ENCODE measurements at regions not wholly inside any gene's neighbourhood (a gene's known extent, or its start where the extent isn't known, plus 50 kb on each side); places are given as distances from the start of the nearest gene placed in this dataset.

DNA sequence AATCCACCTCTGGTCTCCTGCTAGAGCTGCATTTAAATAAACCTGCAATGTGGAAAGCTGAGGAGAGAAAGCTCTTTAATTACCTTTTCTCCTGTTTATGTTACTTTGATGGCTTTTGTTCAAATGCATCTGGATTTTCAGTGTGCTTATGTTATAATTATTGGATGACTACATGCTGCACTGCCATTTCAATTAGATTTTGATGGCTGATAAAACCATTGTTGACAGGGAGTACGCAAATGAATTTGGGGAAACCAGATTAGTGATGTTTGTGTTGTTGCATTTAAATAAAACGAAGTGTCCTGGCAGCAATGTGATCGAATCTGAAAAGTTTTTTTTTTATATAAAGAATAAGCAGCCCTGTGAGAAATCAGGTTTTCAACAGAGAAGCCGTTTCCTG is 799.8 kb downstream of the DIAPH3 start:
- H3K36me3 Mint-ChIP-seq: no peaks in the 10 kb centered on the region
- H3K27me3 Mint-ChIP-seq: peaks cover 0 to 6% (median 0%) of the 10 kb centered on the region in 3 donors
- no peaks in the 10 kb centered on the region for H3K4me1 Mint-ChIP-seq
- DNase-seq (no peak), ATAC-seq (ENCODE audit: low read depth in 2 of 2) (no peak)
- H3K4me3 Mint-ChIP-seq: no peak overlapping the region
- H3K27ac Mint-ChIP-seq: no peak overlapping the region
- H3K9me3 Mint-ChIP-seq: peaks cover 0 to 4% (median 0%) of the 10 kb centered on the region in 7 donors

DNA sequence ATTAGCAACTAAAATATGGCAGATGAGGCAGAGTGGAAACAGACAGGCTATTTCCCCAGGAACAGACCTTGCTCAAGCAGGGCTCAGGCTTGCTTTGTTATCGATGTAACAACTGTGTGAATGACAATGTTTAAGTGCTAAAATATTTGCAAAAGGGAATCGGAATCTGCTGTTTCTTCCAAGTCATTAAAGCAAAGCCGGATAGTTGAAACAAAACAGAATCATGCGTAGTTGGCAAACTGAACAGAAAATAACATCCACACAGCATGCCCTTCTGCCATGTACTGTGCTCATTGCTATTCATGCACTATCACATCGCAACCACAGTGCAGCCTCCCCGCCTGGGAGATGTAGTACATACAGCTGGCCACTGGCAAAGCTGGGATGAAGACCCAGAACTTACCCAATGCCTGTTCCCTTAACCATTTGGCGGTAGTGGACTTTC is 799.1 kb downstream of the DIAPH3 start:
- H3K4me1 Mint-ChIP-seq: no peaks in the 10 kb centered on the region
- ATAC-seq (ENCODE audit: low read depth in 2 of 2) (no peak), DNase-seq (no peak)
- no peaks in the 10 kb centered on the region for H3K36me3 Mint-ChIP-seq
- H3K27ac Mint-ChIP-seq: no peak overlapping the region
- H3K27me3 Mint-ChIP-seq: peaks cover 0 to 6% (median 0%) of the 10 kb centered on the region in 3 donors
- H3K9me3 Mint-ChIP-seq: peaks cover 0 to 4% (median 0%) of the 10 kb centered on the region in 7 donors
- no peak overlapping the region for H3K4me3 Mint-ChIP-seq

GRCh38 chr13:59367467-59367866 is 796.3 kb downstream of the DIAPH3 start:
- H3K27ac Mint-ChIP-seq: no peak overlapping the region
- H3K9me3 Mint-ChIP-seq: peaks cover 0 to 4% (median 0%) of the 10 kb centered on the region in 7 donors
- H3K36me3 Mint-ChIP-seq: no peaks in the 10 kb centered on the region

GRCh38 chr13:59367904-59368303 is 795.8 kb downstream of the DIAPH3 start:
- H3K4me3 Mint-ChIP-seq: no peak overlapping the region
- peaks cover 0 to 4% (median 0%) of the 10 kb centered on the region in 7 donors for H3K9me3 Mint-ChIP-seq
- H3K27ac Mint-ChIP-seq: no peak overlapping the region
- H3K4me1 Mint-ChIP-seq: no peaks in the 10 kb centered on the region
- ATAC-seq (ENCODE audit: low read depth in 2 of 2) (no peak), DNase-seq (no peak)
- H3K36me3 Mint-ChIP-seq: no peaks in the 10 kb centered on the region
- peaks cover 0 to 6% (median 0%) of the 10 kb centered on the region in 3 donors for H3K27me3 Mint-ChIP-seq

More at GRCh38 chr13:59367467-59367866, 796.3 kb downstream of the DIAPH3 start:
- peaks cover 0 to 6% (median 0%) of the 10 kb centered on the region in 3 donors for H3K27me3 Mint-ChIP-seq
- H3K4me1 Mint-ChIP-seq: no peaks in the 10 kb centered on the region
- no peak overlapping the region for H3K4me3 Mint-ChIP-seq
- ATAC-seq (ENCODE audit: low read depth in 2 of 2) (no peak), DNase-seq (no peak)

GRCh38 chr13:59368693-59369092 is 795.0 kb downstream of the DIAPH3 start:
- no peak for DNase-seq
- Mint-ChIP-seq H3K9me3 (peaks cover 0 to 4% (median 0%) of the 10 kb centered on the region in 7 donors), H3K27me3 (peaks cover 0 to 6% (median 0%) of the 10 kb centered on the region in 3 donors), H3K36me3 (no peaks in the 10 kb centered on the region), H3K4me1 (no peaks in the 10 kb centered on the region), H3K4me3 (no peak overlapping the region), H3K27ac (peak overlapping the region in 1 of 6 donors; percentile 28)
- ATAC-seq (ENCODE audit: low read depth in 2 of 2): no peak

GRCh38 chr13:59371229-59371628 is 792.5 kb downstream of the DIAPH3 start:
- peaks cover 0 to 4% (median 0%) of the 10 kb centered on the region in 7 donors for H3K9me3 Mint-ChIP-seq
- ATAC-seq (ENCODE audit: low read depth in 2 of 2) (no peak), DNase-seq (no peak)
- no peaks in the 10 kb centered on the region for H3K36me3 Mint-ChIP-seq
- no peak overlapping the region for H3K27ac Mint-ChIP-seq
- H3K4me3 Mint-ChIP-seq: no peak overlapping the region
- no peaks in the 10 kb centered on the region for H3K4me1 Mint-ChIP-seq
- H3K27me3 Mint-ChIP-seq: peaks cover 5 to 12% (median 9%) of the 10 kb centered on the region in 3 donors

DNA sequence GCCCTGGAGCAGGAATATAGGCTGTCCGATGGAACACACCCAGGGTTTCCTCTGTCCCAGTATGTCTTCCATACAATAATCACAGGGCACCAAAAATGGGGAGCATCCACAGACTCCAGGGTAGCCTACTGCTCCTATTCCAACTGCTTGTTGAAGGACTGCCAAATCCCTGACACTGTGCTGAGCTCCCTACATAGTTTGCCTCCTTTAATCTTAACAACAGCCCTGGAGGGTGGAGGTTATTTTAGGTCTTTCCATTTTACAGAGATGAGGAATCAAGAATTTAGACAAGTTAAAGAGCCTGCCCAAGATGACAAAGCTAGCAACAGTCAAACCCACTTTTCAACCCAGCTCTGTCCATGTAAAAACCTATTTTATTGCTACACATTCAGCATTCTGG is 790.4 kb downstream of the DIAPH3 start:
- peaks cover 0 to 4% (median 0%) of the 10 kb centered on the region in 7 donors for H3K9me3 Mint-ChIP-seq
- H3K27me3 Mint-ChIP-seq: peaks cover 5 to 15% (median 12%) of the 10 kb centered on the region in 3 donors
- H3K27ac Mint-ChIP-seq: no peak overlapping the region
- H3K36me3 Mint-ChIP-seq: no peaks in the 10 kb centered on the region
- no peaks in the 10 kb centered on the region for H3K4me1 Mint-ChIP-seq
- no peak overlapping the region for H3K4me3 Mint-ChIP-seq
- ATAC-seq (ENCODE audit: low read depth in 2 of 2): no peak
- no peak for DNase-seq

DNA sequence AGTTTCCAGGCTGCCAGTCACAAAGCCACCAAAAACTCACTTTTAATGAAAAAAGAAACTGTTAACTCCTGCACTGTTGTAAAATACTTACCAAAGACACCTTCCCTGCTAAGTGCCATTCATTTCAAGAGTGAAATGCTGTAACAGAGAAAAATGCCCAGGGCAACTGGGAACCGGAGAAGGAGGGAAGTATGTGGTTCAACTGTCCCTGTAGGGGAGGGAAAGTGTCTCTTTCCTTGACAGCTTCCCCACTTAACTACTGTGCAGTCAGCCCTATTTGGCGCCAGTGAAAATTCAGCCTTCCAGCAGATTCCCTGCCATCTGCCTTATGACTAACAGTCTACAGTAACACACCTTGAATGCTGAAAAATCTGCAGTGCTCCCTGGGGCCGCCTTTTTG is 789.0 kb downstream of the DIAPH3 start:
- Mint-ChIP-seq H3K9me3 (peaks cover 0 to 2% (median 0%) of the 10 kb centered on the region in 7 donors), H3K4me1 (no peaks in the 10 kb centered on the region), H3K36me3 (no peaks in the 10 kb centered on the region), H3K27me3 (peaks cover 5 to 15% (median 6%) of the 10 kb centered on the region in 3 donors), H3K4me3 (no peak overlapping the region), H3K27ac (no peak overlapping the region)
- no peak for ATAC-seq (ENCODE audit: low read depth in 2 of 2)
- no peak for DNase-seq

- DNase-seq: no peak
- Mint-ChIP-seq H3K36me3 (no peaks in the 10 kb centered on the region), H3K27me3 (peaks cover 0 to 14% (median 0%) of the 10 kb centered on the region in 3 donors), H3K4me3 (no peak overlapping the region), H3K9me3 (peaks cover 0 to 18% (median 11%) of the 10 kb centered on the region in 7 donors), H3K27ac (no peak overlapping the region), H3K4me1 (no peaks in the 10 kb centered on the region)
- no peak for ATAC-seq (ENCODE audit: low read depth in 2 of 2)
Observed at GRCh38 chr13:59384154-59384553, 779.6 kb downstream of the DIAPH3 start.

DNA sequence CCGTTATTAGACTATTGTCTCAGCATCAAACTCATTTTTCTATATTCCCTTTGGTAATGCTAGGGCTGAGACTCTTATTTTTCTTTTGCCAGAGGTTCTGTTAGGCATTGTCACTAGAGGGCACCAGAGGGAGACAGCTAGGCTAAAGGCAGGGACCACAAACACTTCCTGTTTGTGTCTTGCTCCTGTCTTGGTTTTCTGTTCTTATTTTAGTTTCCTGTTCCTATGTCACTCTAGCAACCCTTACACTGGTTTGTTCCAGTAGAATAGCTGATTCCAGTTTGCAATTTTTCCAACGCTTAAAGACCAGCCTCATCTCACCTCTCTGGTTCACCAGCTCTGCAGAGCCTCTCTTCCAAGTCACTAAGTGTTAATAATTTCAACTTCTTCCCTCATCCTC is 772.0 kb downstream of the DIAPH3 start:
- no peaks in the 10 kb centered on the region for H3K4me1 Mint-ChIP-seq

GRCh38 chr13:59392328-59392727 is 771.4 kb downstream of the DIAPH3 start:
- H3K9me3 Mint-ChIP-seq: peaks cover 0 to 3% (median 0%) of the 10 kb centered on the region in 7 donors
- no peaks in the 10 kb centered on the region for H3K36me3 Mint-ChIP-seq
- DNase-seq: no peak
- H3K27ac Mint-ChIP-seq: no peak overlapping the region
- no peak for ATAC-seq (ENCODE audit: low read depth in 2 of 2)
- H3K4me3 Mint-ChIP-seq: no peak overlapping the region
- peaks cover 0 to 10% (median 0%) of the 10 kb centered on the region in 3 donors for H3K27me3 Mint-ChIP-seq
- H3K4me1 Mint-ChIP-seq: no peaks in the 10 kb centered on the region

More for the DNA sequence above, 772.0 kb downstream of the DIAPH3 start:
- no peak overlapping the region for H3K27ac Mint-ChIP-seq
- no peak overlapping the region for H3K4me3 Mint-ChIP-seq
- peak; percentile 68 to 80 for ATAC-seq (ENCODE audit: low read depth in 2 of 2)
- peaks cover 0 to 14% (median 0%) of the 10 kb centered on the region in 3 donors for H3K27me3 Mint-ChIP-seq
- peaks cover 0 to 4% (median 0%) of the 10 kb centered on the region in 7 donors for H3K9me3 Mint-ChIP-seq
- DNase-seq: peak; percentile 26
- H3K36me3 Mint-ChIP-seq: no peaks in the 10 kb centered on the region

DNA sequence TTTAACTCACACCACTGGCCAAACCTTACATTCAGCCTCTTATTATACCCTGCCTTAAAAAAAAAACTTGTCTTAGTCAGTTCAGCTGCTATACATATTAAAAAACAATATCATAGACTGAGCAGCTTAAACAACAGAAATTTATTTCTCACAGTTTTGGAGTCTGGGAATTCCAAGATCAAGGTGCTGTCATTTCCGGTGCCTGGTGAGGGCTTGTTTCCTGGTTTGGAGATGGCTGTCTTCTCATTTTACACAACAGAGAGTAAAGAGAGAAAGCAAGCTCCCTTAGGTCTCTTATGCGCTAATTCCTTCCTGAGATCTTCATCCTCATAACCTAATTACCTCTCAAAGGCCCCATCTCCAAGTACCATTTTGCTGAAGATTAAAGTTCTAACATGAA is 769.2 kb downstream of the DIAPH3 start:
- DNase-seq: no peak
- Mint-ChIP-seq H3K27me3 (no peaks in the 10 kb centered on the region), H3K4me1 (no peaks in the 10 kb centered on the region), H3K4me3 (no peak overlapping the region), H3K9me3 (no peaks in the 10 kb centered on the region), H3K27ac (peak overlapping the region in 1 of 6 donors; percentile 1), H3K36me3 (no peaks in the 10 kb centered on the region)
- no peak for ATAC-seq (ENCODE audit: low read depth in 2 of 2)

- Mint-ChIP-seq H3K27me3 (no peaks in the 10 kb centered on the region), H3K9me3 (peaks cover 0 to 7% (median 3%) of the 10 kb centered on the region in 7 donors), H3K4me3 (no peak overlapping the region), H3K27ac (peak overlapping the region in 1 of 6 donors; percentile 39), H3K4me1 (no peaks in the 10 kb centered on the region), H3K36me3 (no peaks in the 10 kb centered on the region)
- ATAC-seq (ENCODE audit: low read depth in 2 of 2) (no peak), DNase-seq (no peak)
Observed at GRCh38 chr13:59398127-59398526, 765.6 kb downstream of the DIAPH3 start.

DNA sequence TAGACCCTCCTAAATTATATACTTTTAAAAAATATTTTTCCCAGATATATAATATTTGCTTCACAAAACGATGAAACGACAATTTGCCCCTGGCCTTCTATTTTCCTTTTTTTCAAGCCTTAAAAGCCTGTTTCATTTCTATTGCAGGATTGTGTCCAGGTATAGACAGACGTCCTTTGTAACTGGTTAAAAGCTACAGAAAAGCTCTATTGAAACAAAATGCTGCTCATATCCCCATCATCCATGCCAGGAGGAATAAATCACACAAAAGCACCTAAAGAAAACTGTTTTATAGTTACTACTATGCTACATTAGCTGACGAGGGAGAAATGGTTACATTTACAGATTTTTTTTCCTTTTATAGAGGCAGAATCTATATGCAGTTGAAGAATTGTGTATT is 765.1 kb downstream of the DIAPH3 start:
- H3K27me3 Mint-ChIP-seq: no peaks in the 10 kb centered on the region
- no peak overlapping the region for H3K4me3 Mint-ChIP-seq
- DNase-seq (no peak), ATAC-seq (ENCODE audit: low read depth in 2 of 2) (no peak)
- H3K4me1 Mint-ChIP-seq: no peaks in the 10 kb centered on the region
- no peak overlapping the region for H3K27ac Mint-ChIP-seq
- no peaks in the 10 kb centered on the region for H3K36me3 Mint-ChIP-seq
- H3K9me3 Mint-ChIP-seq: peaks cover 0 to 10% (median 3%) of the 10 kb centered on the region in 7 donors

- Mint-ChIP-seq H3K4me1 (no peaks in the 10 kb centered on the region), H3K27ac (no peak overlapping the region), H3K27me3 (no peaks in the 10 kb centered on the region), H3K9me3 (peaks cover 0 to 15% (median 3%) of the 10 kb centered on the region in 7 donors), H3K36me3 (no peaks in the 10 kb centered on the region), H3K4me3 (no peak overlapping the region)
- ATAC-seq (ENCODE audit: low read depth in 2 of 2) (no peak), DNase-seq (no peak)
Observed at GRCh38 chr13:59399513-59399912, 764.2 kb downstream of the DIAPH3 start.

Measured in naive B cell (primary cell).